ENCODE measurements at regions not wholly inside any gene's neighbourhood (a gene's known extent, or its start where the extent isn't known, plus 50 kb on each side); places are given as distances from the start of the nearest gene placed in this dataset.
"Not testable (repeated sequence)": the region's sequence is repeated elsewhere in the genome, so short reads cannot be mapped to it uniquely, and the experiment has no call there.

- no peak for TF ChIP-seq CTCF (IDR thresholded peaks at IDR 0.05; ENCODE audit: control insufficient read depth, insufficient read depth, low read depth, low read length, missing control alignments)
- DNase-seq (ENCODE audit: low read depth), result no peak
- H3K4me3 ChIP-seq (ENCODE audit: control insufficient read depth, low read depth, low read length), result no peak overlapping the region
Measured at GRCh38 chr7:10634239-10634638, 339.4 kb upstream of the PHF14 start.

GRCh38 chr7:10637991-10638390 lies 335.7 kb upstream of the PHF14 start:
- no peak overlapping the region for H3K4me3 ChIP-seq (ENCODE audit: control insufficient read depth, low read depth, low read length)
- TF ChIP-seq CTCF (IDR thresholded peaks at IDR 0.05; ENCODE audit: control insufficient read depth, insufficient read depth, low read depth, low read length, missing control alignments), result no peak
- DNase-seq (ENCODE audit: low read depth), result no peak

- no peak for TF ChIP-seq CTCF (IDR thresholded peaks at IDR 0.05; ENCODE audit: control insufficient read depth, insufficient read depth, low read depth, low read length, missing control alignments)
Measured at GRCh38 chr7:10643545-10643944, 330.1 kb upstream of the PHF14 start.

GRCh38 chr7:10644849-10645248 lies 328.8 kb upstream of the PHF14 start:
- DNase-seq (ENCODE audit: low read depth), result no peak
- TF ChIP-seq CTCF (IDR thresholded peaks at IDR 0.05; ENCODE audit: control insufficient read depth, insufficient read depth, low read depth, low read length, missing control alignments), result no peak

More at GRCh38 chr7:10643545-10643944, 330.1 kb upstream of the PHF14 start:
- no peak for DNase-seq (ENCODE audit: low read depth)
- no peak overlapping the region for H3K4me3 ChIP-seq (ENCODE audit: control insufficient read depth, low read depth, low read length)

GRCh38 chr7:10646194-10646593 lies 327.5 kb upstream of the PHF14 start:
- TF ChIP-seq CTCF (IDR thresholded peaks at IDR 0.05; ENCODE audit: control insufficient read depth, insufficient read depth, low read depth, low read length, missing control alignments), result no peak
- H3K4me3 ChIP-seq (ENCODE audit: control insufficient read depth, low read depth, low read length), result no peak overlapping the region
- DNase-seq (ENCODE audit: low read depth), result no peak

More at GRCh38 chr7:10644849-10645248, 328.8 kb upstream of the PHF14 start:
- H3K4me3 ChIP-seq (ENCODE audit: control insufficient read depth, low read depth, low read length), result no peak overlapping the region

- no peak overlapping the region for H3K4me3 ChIP-seq (ENCODE audit: control insufficient read depth, low read depth, low read length)
- no peak for DNase-seq (ENCODE audit: low read depth)
- no peak for TF ChIP-seq CTCF (IDR thresholded peaks at IDR 0.05; ENCODE audit: control insufficient read depth, insufficient read depth, low read depth, low read length, missing control alignments)
Measured at GRCh38 chr7:10648289-10648688, 325.4 kb upstream of the PHF14 start.

GRCh38 chr7:10649120-10649519 lies 324.6 kb upstream of the PHF14 start:
- not testable (repeated sequence) for DNase-seq (ENCODE audit: low read depth); H3K4me3 ChIP-seq (ENCODE audit: control insufficient read depth, low read depth, low read length)

Measured in AG09309 (cell line).